ENCODE measurements at regions not wholly inside any gene's neighbourhood (a gene's known extent, or its start where the extent isn't known, plus 50 kb on each side); places are given as distances from the start of the nearest gene placed in this dataset.
"Not testable (repeated sequence)": the region's sequence is repeated elsewhere in the genome, so short reads cannot be mapped to it uniquely, and the experiment has no call there.

DNA sequence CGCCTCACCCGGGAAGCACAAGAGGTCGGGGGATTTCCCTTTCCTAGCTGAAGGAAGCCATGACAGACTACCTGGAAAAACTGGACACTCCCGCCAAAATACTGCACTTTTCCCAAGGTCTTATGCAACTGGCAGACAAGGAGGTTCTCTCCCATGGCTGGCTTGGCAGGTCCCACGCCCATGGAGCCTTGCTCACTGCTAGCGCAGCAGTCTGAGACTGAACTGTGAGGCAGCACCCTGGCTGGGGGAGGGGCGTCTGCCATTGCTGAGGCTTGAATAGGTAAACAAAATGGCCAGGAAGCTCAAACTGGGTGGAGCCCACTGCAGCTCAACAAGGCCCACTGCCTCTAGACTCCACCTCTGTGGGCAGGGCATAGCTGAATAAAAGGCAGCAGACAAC lies 92.1 kb downstream of the C4BPA start:
- H3K4me1 Mint-ChIP-seq (ENCODE audit: low read depth, unreplicated experiment); H3K4me3 Mint-ChIP-seq (ENCODE audit: unreplicated experiment); H3K36me3 Mint-ChIP-seq (ENCODE audit: low read depth, unreplicated experiment); H3K27me3 ChIP-seq (ENCODE audit: insufficient read depth, low read length); H2AFZ ChIP-seq (ENCODE audit: low read depth, low read length); H3K27ac Mint-ChIP-seq (ENCODE audit: unreplicated experiment); FAIRE-seq; H3K9me3 ChIP-seq (ENCODE audit: insufficient read depth, low read depth, low read length); H3K4me2 ChIP-seq (ENCODE audit: low read length); H3K36me3 ChIP-seq (ENCODE audit: insufficient read depth, low read length); H3K4me3 ChIP-seq (ENCODE audit: insufficient read depth, low read depth, low read length); H3K9ac ChIP-seq (ENCODE audit: low read length); H3K79me2 ChIP-seq (ENCODE audit: insufficient read depth, low read length); H3K27ac ChIP-seq (ENCODE audit: low read depth, low read length); H4K20me1 ChIP-seq (ENCODE audit: insufficient read depth, low read length); DNase-seq (ENCODE audit: low read depth); H3K4me1 ChIP-seq (ENCODE audit: insufficient read depth, low read length); H3K27me3 Mint-ChIP-seq (ENCODE audit: low read depth, unreplicated experiment): not testable (repeated sequence)
- H3K9me3 Mint-ChIP-seq (ENCODE audit: unreplicated experiment) = peaks cover 18% of the 10 kb centered on the region

GRCh38 chr1:207201534-207201933 lies 97.5 kb downstream of the C4BPA start:
- H3K27ac Mint-ChIP-seq (ENCODE audit: unreplicated experiment); H3K9me3 ChIP-seq (ENCODE audit: insufficient read depth, low read depth, low read length); H2AFZ ChIP-seq (ENCODE audit: low read depth, low read length); H3K4me3 ChIP-seq (ENCODE audit: insufficient read depth, low read depth, low read length); H3K4me1 Mint-ChIP-seq (ENCODE audit: low read depth, unreplicated experiment); H3K27me3 ChIP-seq (ENCODE audit: insufficient read depth, low read length); H3K27ac ChIP-seq (ENCODE audit: low read depth, low read length); FAIRE-seq; H3K4me2 ChIP-seq (ENCODE audit: low read length); H3K9ac ChIP-seq (ENCODE audit: low read length); DNase-seq (ENCODE audit: low read depth); H3K27me3 Mint-ChIP-seq (ENCODE audit: low read depth, unreplicated experiment); H3K36me3 Mint-ChIP-seq (ENCODE audit: low read depth, unreplicated experiment); H3K79me2 ChIP-seq (ENCODE audit: insufficient read depth, low read length); H4K20me1 ChIP-seq (ENCODE audit: insufficient read depth, low read length); H3K36me3 ChIP-seq (ENCODE audit: insufficient read depth, low read length); H3K4me3 Mint-ChIP-seq (ENCODE audit: unreplicated experiment); H3K4me1 ChIP-seq (ENCODE audit: insufficient read depth, low read length): not testable (repeated sequence)
- peaks cover 30% of the 10 kb centered on the region for H3K9me3 Mint-ChIP-seq (ENCODE audit: unreplicated experiment)

GRCh38 chr1:207202480-207202879 lies 98.4 kb downstream of the C4BPA start:
- Histone ChIP-seq H3K4me1 (ENCODE audit: insufficient read depth, low read length) (no peaks in the 10 kb centered on the region), H3K79me2 (ENCODE audit: insufficient read depth, low read length) (no peaks in the 10 kb centered on the region), H3K36me3 (ENCODE audit: insufficient read depth, low read length) (no peaks in the 10 kb centered on the region), H2AFZ (ENCODE audit: low read depth, low read length) (no peak overlapping the region), H3K4me2 (ENCODE audit: low read length) (no peak overlapping the region), H3K27ac (ENCODE audit: low read depth, low read length) (no peak overlapping the region), H4K20me1 (ENCODE audit: insufficient read depth, low read length) (no peaks in the 10 kb centered on the region), H3K4me3 (ENCODE audit: insufficient read depth, low read depth, low read length) (no peak overlapping the region), H3K9ac (ENCODE audit: low read length) (no peak overlapping the region), H3K9me3 (ENCODE audit: insufficient read depth, low read depth, low read length) (no peaks in the 10 kb centered on the region), H3K27me3 (ENCODE audit: insufficient read depth, low read length) (no peaks in the 10 kb centered on the region)
- Mint-ChIP-seq H3K27ac (ENCODE audit: unreplicated experiment) (no peak overlapping the region), H3K27me3 (ENCODE audit: low read depth, unreplicated experiment) (peaks cover 5% of the 10 kb centered on the region), H3K4me1 (ENCODE audit: low read depth, unreplicated experiment) (no peaks in the 10 kb centered on the region), H3K9me3 (ENCODE audit: unreplicated experiment) (peaks cover 28% of the 10 kb centered on the region), H3K4me3 (ENCODE audit: unreplicated experiment) (no peak overlapping the region), H3K36me3 (ENCODE audit: low read depth, unreplicated experiment) (peaks cover 3% of the 10 kb centered on the region)
- FAIRE-seq = no peak
- TF ChIP-seq EZH2 (IDR thresholded peaks at IDR 0.05; ENCODE audit: insufficient read depth, low read length) = no peak
- no peak for TF ChIP-seq CTCF (IDR thresholded peaks at IDR 0.05; ENCODE audit: insufficient read depth, low read depth, low read length)
- no peak for DNase-seq (ENCODE audit: low read depth)

DNA sequence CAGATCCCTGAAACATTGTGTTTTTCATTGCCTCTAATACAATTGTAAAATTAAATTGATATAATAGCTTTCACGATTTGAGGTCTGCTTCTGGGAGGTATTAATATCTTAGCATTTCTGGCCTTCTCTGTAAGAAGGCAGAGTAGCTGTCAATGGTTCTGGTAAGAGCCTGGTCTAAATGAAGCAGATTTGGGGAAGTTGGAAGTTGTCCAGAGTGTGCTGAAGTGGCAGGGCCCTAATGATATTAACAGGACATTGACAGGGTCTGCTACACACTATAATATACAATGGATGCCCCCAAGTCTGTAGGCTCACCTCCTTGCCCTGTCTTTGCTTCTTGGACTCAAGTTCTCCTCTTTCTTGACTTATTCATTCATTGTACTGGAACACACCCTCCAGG lies 99.5 kb downstream of the C4BPA start:
- no peak overlapping the region for H3K4me3 Mint-ChIP-seq (ENCODE audit: unreplicated experiment)
- no peak for DNase-seq (ENCODE audit: low read depth)
- Histone ChIP-seq H4K20me1 (ENCODE audit: insufficient read depth, low read length) (no peaks in the 10 kb centered on the region), H3K27ac (ENCODE audit: low read depth, low read length) (no peak overlapping the region), H3K9ac (ENCODE audit: low read length) (no peak overlapping the region), H3K4me3 (ENCODE audit: insufficient read depth, low read depth, low read length) (no peak overlapping the region), H3K4me2 (ENCODE audit: low read length) (no peak overlapping the region), H3K4me1 (ENCODE audit: insufficient read depth, low read length) (no peaks in the 10 kb centered on the region), H3K79me2 (ENCODE audit: insufficient read depth, low read length) (no peaks in the 10 kb centered on the region), H3K9me3 (ENCODE audit: insufficient read depth, low read depth, low read length) (no peaks in the 10 kb centered on the region), H2AFZ (ENCODE audit: low read depth, low read length) (no peak overlapping the region), H3K27me3 (ENCODE audit: insufficient read depth, low read length) (no peaks in the 10 kb centered on the region), H3K36me3 (ENCODE audit: insufficient read depth, low read length) (no peaks in the 10 kb centered on the region)
- TF ChIP-seq EZH2 (IDR thresholded peaks at IDR 0.05; ENCODE audit: insufficient read depth, low read length) (no peak), CTCF (IDR thresholded peaks at IDR 0.05; ENCODE audit: insufficient read depth, low read depth, low read length) (no peak)
- H3K27me3 Mint-ChIP-seq (ENCODE audit: low read depth, unreplicated experiment) = peaks cover 7% of the 10 kb centered on the region
- no peak for FAIRE-seq
- H3K36me3 Mint-ChIP-seq (ENCODE audit: low read depth, unreplicated experiment) = peaks cover 3% of the 10 kb centered on the region
- H3K9me3 Mint-ChIP-seq (ENCODE audit: unreplicated experiment) = peaks cover 28% of the 10 kb centered on the region
- H3K4me1 Mint-ChIP-seq (ENCODE audit: low read depth, unreplicated experiment) = no peaks in the 10 kb centered on the region
- no peak overlapping the region for H3K27ac Mint-ChIP-seq (ENCODE audit: unreplicated experiment)

All from astrocyte (in vitro differentiated cells and primary cell).